ENCODE measurements at regions not wholly inside any gene's neighbourhood (a gene's known extent, or its start where the extent isn't known, plus 50 kb on each side); places are given as distances from the start of the nearest gene placed in this dataset.

DNA sequence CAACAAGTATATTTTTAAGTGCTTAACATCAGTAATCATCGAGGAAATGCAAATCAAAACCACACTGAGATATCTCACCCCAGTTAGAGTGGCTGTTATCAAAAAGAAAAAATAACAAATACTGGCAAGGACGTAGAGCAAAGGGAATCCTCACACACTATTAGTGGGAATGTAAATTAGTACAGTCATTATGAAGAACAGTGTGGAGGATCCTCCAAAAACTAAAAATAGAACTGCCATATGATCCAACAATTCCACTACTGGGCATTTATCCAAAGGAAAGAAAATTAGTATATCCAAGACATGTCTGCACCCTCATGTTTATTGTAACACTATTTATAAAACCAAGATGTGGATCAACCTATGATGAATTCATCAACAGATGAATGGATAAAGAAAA, 149.0 kb upstream of the PWP1 start (continued):
- no peak for TF ChIP-seq SIRT6 (IDR thresholded peaks at IDR 0.05; ENCODE audit: low read length)

All from H1 (cell line).